GM12892 (cell line): ENCODE measurements at regions not wholly inside any gene's neighbourhood (a gene's known extent, or its start where the extent isn't known, plus 50 kb on each side); places are given as distances from the start of the nearest gene placed in this dataset.

Source experiments
- POLR2A ChIP-seq: IDR thresholded peaks from 2 replicates; pipeline ENCODE4 v1.6.1; 2011; ENCODE audit warnings: low read depth, low read length, control low read depth
- POLR2AphosphoS5 ChIP-seq: IDR thresholded peaks from 2 replicates; pipeline ENCODE4 v1.6.1; 2011; ENCODE audit warnings: low read depth, low read length, control low read depth

DNA sequence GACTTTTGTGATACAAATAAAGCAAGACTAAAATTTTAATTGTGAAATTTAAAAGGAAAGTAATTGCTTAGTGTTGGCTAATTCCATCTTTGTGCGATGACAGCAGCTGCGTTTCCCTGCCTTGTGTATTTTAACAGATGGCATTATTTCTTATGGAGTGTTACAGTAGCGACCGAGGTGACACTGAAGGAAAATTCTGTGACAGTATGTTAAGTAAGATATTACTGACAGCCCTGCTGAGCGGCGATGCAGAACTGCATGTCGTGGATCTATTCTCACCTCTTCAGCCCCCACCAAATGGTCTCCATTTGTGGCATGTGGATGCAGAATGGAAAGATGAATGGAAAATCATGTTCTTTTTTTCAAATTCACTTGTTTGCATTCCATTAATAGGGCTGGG lies 289.4 kb downstream of the RNF144B start:
- TF ChIP-seq POLR2A = no peak
- TF ChIP-seq POLR2AphosphoS5 = no peak
